Transverse colon (tissue), 3 donors: ENCODE measurements at regions not wholly inside any gene's neighbourhood (a gene's known extent, or its start where the extent isn't known, plus 50 kb on each side); places are given as distances from the start of the nearest gene placed in this dataset.

Experiments
- POLR2A ChIP-seq: fragments of 450-650 bp; IDR thresholded peaks from one replicate; pipeline ENCODE4 v1.6.1; 2016; ENCODE audit warnings: antibody characterized with exemption, mild to moderate bottlenecking, moderate library complexity
- TF ChIP-seq, protein P1 (sequence below), 5 experiments: fragments of 200-600 bp in 3 of 5; fragments of 450-650 bp in 2 of 5; sonication (generic) in 3 of 5; IDR thresholded peaks; 1 replicate in 2 of 5; 2 replicates in 3 of 5; pipeline ENCODE4 v1.5.1; 2016 to 2017; ENCODE audit warnings: antibody characterized with exemption in 5 of 5, inconsistent platforms in 3 of 5, mild to moderate bottlenecking in 2 of 5, moderate library complexity in 1 of 5

DNA sequence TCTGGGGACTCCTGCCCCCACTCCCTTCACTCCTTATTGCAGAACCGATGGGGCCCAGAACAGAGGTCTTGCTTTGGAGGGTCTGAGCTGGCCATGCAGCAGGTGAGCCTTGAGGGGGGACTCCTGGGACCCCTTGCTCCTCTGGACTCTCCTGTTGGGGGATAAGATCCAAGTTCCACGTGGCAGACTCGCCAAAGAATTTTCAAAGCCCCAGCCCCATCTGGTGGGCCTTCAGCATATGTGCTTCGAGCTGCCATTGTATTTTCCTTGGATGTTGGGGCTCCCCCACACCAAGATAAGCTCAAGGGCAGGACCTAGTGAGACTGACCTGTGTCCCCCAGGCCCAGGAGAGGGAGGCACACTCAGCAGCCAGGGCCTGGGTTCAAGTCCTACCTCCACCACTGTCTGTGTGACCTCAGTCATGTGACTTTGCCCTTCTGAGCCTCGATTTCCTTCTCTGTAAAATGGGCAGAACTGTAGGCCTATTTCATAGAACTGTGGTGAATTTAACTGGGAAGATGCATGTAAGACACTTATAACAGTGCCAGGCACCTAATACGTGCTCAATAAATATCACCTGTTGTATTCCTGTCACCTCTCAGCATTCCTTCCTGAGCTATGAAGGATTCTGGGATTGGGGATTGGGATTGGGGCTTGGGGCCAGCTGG is 115.5 kb downstream of the VEGFA start:
- TF ChIP-seq, protein P1, sequence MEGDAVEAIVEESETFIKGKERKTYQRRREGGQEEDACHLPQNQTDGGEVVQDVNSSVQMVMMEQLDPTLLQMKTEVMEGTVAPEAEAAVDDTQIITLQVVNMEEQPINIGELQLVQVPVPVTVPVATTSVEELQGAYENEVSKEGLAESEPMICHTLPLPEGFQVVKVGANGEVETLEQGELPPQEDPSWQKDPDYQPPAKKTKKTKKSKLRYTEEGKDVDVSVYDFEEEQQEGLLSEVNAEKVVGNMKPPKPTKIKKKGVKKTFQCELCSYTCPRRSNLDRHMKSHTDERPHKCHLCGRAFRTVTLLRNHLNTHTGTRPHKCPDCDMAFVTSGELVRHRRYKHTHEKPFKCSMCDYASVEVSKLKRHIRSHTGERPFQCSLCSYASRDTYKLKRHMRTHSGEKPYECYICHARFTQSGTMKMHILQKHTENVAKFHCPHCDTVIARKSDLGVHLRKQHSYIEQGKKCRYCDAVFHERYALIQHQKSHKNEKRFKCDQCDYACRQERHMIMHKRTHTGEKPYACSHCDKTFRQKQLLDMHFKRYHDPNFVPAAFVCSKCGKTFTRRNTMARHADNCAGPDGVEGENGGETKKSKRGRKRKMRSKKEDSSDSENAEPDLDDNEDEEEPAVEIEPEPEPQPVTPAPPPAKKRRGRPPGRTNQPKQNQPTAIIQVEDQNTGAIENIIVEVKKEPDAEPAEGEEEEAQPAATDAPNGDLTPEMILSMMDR (IDR thresholded peaks at IDR 0.05), result no peak
- TF ChIP-seq POLR2A, result no peak
